ENCODE measurements at regions not wholly inside any gene's neighbourhood (a gene's known extent, or its start where the extent isn't known, plus 50 kb on each side); places are given as distances from the start of the nearest gene placed in this dataset.

DNA sequence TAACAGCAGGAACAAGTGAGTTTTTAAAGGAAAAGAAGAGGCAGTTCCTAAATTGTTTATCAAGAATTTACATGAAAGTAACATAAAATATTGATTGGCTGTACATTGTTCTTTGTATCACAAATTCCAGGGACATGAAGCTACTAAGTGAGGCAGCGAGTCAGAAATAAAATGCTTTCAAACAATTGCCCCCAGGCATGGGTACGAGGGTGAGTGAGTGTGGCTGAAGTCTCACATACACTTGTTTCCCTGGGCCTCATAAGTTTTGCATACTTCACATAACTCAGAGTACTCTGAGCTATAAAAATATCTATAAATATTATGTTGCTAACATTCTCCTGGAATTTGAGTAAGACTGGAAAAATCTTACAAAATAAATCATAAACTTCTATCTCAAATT lies 511.6 kb upstream of the PRKX start:
- no peak for DNase-seq
- Histone ChIP-seq H3K27ac (no peak overlapping the region), H3K4me1 (no peaks in the 10 kb centered on the region), H3K4me3 (no peak overlapping the region), H3K27me3 (no peaks in the 10 kb centered on the region), H3K36me3 (no peaks in the 10 kb centered on the region), H3K9me3 (no peaks in the 10 kb centered on the region)
- TF ChIP-seq, protein P1, sequence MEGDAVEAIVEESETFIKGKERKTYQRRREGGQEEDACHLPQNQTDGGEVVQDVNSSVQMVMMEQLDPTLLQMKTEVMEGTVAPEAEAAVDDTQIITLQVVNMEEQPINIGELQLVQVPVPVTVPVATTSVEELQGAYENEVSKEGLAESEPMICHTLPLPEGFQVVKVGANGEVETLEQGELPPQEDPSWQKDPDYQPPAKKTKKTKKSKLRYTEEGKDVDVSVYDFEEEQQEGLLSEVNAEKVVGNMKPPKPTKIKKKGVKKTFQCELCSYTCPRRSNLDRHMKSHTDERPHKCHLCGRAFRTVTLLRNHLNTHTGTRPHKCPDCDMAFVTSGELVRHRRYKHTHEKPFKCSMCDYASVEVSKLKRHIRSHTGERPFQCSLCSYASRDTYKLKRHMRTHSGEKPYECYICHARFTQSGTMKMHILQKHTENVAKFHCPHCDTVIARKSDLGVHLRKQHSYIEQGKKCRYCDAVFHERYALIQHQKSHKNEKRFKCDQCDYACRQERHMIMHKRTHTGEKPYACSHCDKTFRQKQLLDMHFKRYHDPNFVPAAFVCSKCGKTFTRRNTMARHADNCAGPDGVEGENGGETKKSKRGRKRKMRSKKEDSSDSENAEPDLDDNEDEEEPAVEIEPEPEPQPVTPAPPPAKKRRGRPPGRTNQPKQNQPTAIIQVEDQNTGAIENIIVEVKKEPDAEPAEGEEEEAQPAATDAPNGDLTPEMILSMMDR (IDR thresholded peaks at IDR 0.05), result no peak
- no peak for TF ChIP-seq POLR2A (IDR thresholded peaks at IDR 0.05)

DNA sequence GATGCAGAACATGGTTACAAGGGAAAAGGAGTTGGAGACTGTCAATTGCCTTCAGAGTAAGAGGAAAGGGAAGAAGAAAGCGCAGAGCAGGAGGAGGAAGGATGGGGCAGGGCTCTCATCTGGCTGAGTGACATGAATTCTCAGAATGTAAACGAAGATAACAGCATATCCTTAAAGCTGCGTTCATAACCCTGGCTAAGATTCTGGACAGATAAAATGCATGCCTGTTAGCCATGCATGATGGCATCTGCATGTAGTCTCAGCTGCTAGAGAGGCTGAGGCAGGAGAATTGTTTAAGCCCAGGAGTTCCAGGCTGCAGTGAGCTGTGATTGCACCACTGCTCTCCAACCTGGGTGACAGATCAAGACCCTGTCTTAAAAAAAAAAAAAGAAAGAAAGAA lies 493.5 kb upstream of the PRKX start:
- no peak overlapping the region for H3K27ac ChIP-seq
- no peaks in the 10 kb centered on the region for H3K27me3 ChIP-seq
- TF ChIP-seq POLR2A (IDR thresholded peaks at IDR 0.05), result no peak
- TF ChIP-seq, protein P1 (IDR thresholded peaks at IDR 0.05), result no peak
- no peaks in the 10 kb centered on the region for H3K4me1 ChIP-seq
- no peak overlapping the region for H3K4me3 ChIP-seq
- no peaks in the 10 kb centered on the region for H3K36me3 ChIP-seq
- DNase-seq, result no peak
- no peaks in the 10 kb centered on the region for H3K9me3 ChIP-seq

DNA sequence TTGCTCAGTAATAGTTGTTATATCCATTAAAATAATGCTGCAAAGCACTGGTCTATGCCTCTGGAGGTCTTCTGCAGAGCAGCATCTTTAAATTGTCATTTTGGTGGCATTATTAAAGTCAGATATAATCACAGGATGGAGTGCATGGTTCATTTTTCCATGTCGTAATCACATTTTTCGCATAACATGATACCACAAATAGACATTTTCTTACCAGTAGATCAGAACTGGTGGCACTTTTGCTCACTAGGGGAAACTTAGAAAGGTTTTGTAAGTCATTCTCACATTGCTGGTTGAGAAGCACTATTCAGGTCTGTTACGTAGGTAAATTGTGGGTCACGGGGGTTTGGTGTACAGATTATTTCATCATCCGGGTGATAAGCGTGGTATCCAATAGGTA lies 484.5 kb upstream of the PRKX start:
- no peak overlapping the region for H3K27ac ChIP-seq
- H3K4me3 ChIP-seq, result no peak overlapping the region
- H3K4me1 ChIP-seq, result no peaks in the 10 kb centered on the region
- DNase-seq, result no peak
- H3K9me3 ChIP-seq, result no peaks in the 10 kb centered on the region
- TF ChIP-seq POLR2A (IDR thresholded peaks at IDR 0.05), result no peak
- TF ChIP-seq, protein P1 (IDR thresholded peaks at IDR 0.05), result no peak
- no peaks in the 10 kb centered on the region for H3K36me3 ChIP-seq
- H3K27me3 ChIP-seq, result no peaks in the 10 kb centered on the region

GRCh38 chrX:4193500-4194155 lies 480.2 kb upstream of the PRKX start:
- Histone ChIP-seq H3K27ac (no peak overlapping the region), H3K27me3 (no peaks in the 10 kb centered on the region), H3K4me1 (no peaks in the 10 kb centered on the region), H3K9me3 (no peaks in the 10 kb centered on the region), H3K4me3 (no peak overlapping the region), H3K36me3 (no peaks in the 10 kb centered on the region)
- TF ChIP-seq POLR2A (IDR thresholded peaks at IDR 0.05), result no peak
- no peak for DNase-seq

- Histone ChIP-seq H3K4me1 (no peaks in the 10 kb centered on the region), H3K9me3 (no peaks in the 10 kb centered on the region), H3K27me3 (no peaks in the 10 kb centered on the region), H3K27ac (no peak overlapping the region), H3K36me3 (no peaks in the 10 kb centered on the region), H3K4me3 (no peak overlapping the region)
- TF ChIP-seq, protein P1 (IDR thresholded peaks at IDR 0.05), result no peak
- TF ChIP-seq POLR2A (IDR thresholded peaks at IDR 0.05), result no peak
- no peak for DNase-seq
These were observed 472.9 kb upstream of the PRKX start for GRCh38 chrX:4186331-4186730.

- TF ChIP-seq, protein P1 (IDR thresholded peaks at IDR 0.05), result no peak
- TF ChIP-seq POLR2A (IDR thresholded peaks at IDR 0.05), result no peak
- Histone ChIP-seq H3K27me3 (no peaks in the 10 kb centered on the region), H3K27ac (no peak overlapping the region), H3K9me3 (no peaks in the 10 kb centered on the region), H3K36me3 (no peaks in the 10 kb centered on the region), H3K4me3 (no peak overlapping the region), H3K4me1 (no peaks in the 10 kb centered on the region)
- DNase-seq, result no peak
These were observed 471.6 kb upstream of the PRKX start for GRCh38 chrX:4185086-4185485.

All from Peyer's patch (tissue), 4 donors.